ENCODE measurements at regions not wholly inside any gene's neighbourhood (a gene's known extent, or its start where the extent isn't known, plus 50 kb on each side); places are given as distances from the start of the nearest gene placed in this dataset.

DNA sequence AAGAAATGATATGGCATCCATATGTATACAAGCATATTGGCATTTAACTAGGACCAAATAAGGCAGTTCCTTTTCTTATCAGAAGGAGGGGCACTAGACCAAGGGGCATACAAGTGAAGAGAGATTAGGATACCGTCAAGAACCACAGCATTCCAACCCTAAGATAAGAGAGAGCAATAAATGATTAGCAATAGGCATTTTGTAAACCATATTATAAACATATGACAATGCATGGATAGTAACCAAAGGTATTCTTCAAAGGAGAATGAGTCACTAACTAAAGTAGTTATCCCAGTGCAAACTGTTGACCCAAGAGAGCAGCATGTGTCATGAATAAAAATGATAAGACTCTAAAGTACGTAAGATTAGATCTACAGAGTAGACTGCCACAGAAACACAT is 500.9 kb upstream of the HTR2A start:
- Histone ChIP-seq H4K20me1 (ENCODE audit: insufficient read depth, low read length) (no peaks in the 10 kb centered on the region), H3K4me2 (ENCODE audit: low read depth, low read length) (no peak overlapping the region), H3K79me2 (ENCODE audit: insufficient read depth, low read length) (no peaks in the 10 kb centered on the region), H3K27ac (ENCODE audit: extremely low read length, insufficient read depth, low read length) (no peak overlapping the region), H3K9ac (ENCODE audit: insufficient read depth, low read depth, low read length) (no peak overlapping the region), H3K9me3 (ENCODE audit: low read length) (no peaks in the 10 kb centered on the region), H3K36me3 (replicated peaks in 1 of 2; ENCODE audit: control insufficient read depth in 1 of 2, insufficient read depth in 2 of 2, low read length in 2 of 2) (no peaks in the 10 kb centered on the region), H2AFZ (ENCODE audit: low read length) (no peak overlapping the region), H3K27me3 (ENCODE audit: control insufficient read depth in 1 of 2, insufficient read depth in 2 of 2, low read length in 2 of 2) (no peaks in the 10 kb centered on the region), H3K4me1 (ENCODE audit: insufficient read depth, low read length) (no peaks in the 10 kb centered on the region), H3K4me3 (replicated peaks in 1 of 3; ENCODE audit: insufficient read depth in 1 of 3, low read depth in 2 of 3, low read length in 3 of 3) (no peak overlapping the region)
- no peak for FAIRE-seq
- ChIA-PET POLR2A (no interaction called here), CTCF (ENCODE audit: low intra/inter-chr PET ratio, low total read pairs) (no interaction called here)
- in situ Hi-C loops (cut with HindIII; ENCODE audit: extremely low pct_ligation_motif_present, low pct_unique_long_range_greater_than_20kb) = no loop called here
- intact Hi-C loops (cut with micrococcal nuclease; ENCODE audit: unreplicated experiment) = no loop called here
- WGBS (ENCODE audit: low lambda C conversion rate) = 0% methylated on average over 2 of the region's 2 CpGs
- DNase-seq (ENCODE audit: low spot score) = no peak
- no TSS peak for BruUV-seq (replicated peaks)
- ATAC-seq = no peak
- TF ChIP-seq, protein P1, sequence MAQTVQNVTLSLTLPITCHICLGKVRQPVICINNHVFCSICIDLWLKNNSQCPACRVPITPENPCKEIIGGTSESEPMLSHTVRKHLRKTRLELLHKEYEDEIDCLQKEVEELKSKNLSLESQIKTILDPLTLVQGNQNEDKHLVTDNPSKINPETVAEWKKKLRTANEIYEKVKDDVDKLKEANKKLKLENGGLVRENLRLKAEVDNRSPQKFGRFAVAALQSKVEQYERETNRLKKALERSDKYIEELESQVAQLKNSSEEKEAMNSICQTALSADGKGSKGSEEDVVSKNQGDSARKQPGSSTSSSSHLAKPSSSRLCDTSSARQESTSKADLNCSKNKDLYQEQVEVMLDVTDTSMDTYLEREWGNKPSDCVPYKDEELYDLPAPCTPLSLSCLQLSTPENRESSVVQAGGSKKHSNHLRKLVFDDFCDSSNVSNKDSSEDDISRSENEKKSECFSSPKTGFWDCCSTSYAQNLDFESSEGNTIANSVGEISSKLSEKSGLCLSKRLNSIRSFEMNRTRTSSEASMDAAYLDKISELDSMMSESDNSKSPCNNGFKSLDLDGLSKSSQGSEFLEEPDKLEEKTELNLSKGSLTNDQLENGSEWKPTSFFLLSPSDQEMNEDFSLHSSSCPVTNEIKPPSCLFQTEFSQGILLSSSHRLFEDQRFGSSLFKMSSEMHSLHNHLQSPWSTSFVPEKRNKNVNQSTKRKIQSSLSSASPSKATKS (CRISPR knock-in tag; IDR thresholded peaks at IDR 0.05) = no peak
- TF ChIP-seq SNRNP70 (IDR thresholded peaks at IDR 0.05; ENCODE audit: low read depth, low read length) = no peak
- TF ChIP-seq KLF11 (CRISPR knock-in tag; IDR thresholded peaks at IDR 0.05) = no peak
- no peak for TF ChIP-seq SP5 (CRISPR knock-in tag; IDR thresholded peaks at IDR 0.05; ENCODE audit: borderline replicate concordance, low read depth)

DNA sequence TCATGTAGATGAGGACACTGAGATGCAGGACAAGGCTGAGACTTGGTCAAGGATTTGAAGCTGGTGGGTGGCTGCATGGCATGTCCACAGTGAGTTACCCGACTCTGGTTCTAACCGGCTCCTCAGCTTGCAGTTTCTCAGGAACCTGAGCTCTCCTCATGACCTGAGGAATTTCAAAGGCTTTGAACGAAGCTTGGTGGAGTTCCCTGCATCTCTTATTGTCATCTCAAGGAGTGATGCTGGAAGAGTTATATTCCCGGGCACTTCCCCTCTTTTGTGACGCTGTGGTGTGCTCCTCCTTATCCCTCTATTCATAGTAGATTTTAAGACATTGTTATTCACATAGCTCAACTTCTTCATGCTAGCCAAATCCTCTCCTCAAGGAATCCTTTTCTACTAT is 500.1 kb upstream of the HTR2A start:
- ChIA-PET CTCF (ENCODE audit: low intra/inter-chr PET ratio, low total read pairs) (no interaction called here), POLR2A (no interaction called here)
- no peak overlapping the region for H3K4me3 ChIP-seq (replicated peaks in 1 of 3; ENCODE audit: insufficient read depth in 1 of 3, low read depth in 2 of 3, low read length in 3 of 3)
- no peak overlapping the region for H2AFZ ChIP-seq (ENCODE audit: low read length)
- BruUV-seq (replicated peaks) = no TSS peak
- no peaks in the 10 kb centered on the region for H4K20me1 ChIP-seq (ENCODE audit: insufficient read depth, low read length)
- H3K36me3 ChIP-seq (replicated peaks in 1 of 2; ENCODE audit: control insufficient read depth in 1 of 2, insufficient read depth in 2 of 2, low read length in 2 of 2) = no peaks in the 10 kb centered on the region
- DNase-seq (ENCODE audit: low spot score) (no peak), ATAC-seq (no peak), FAIRE-seq (no peak)
- TF ChIP-seq ZNF737 (CRISPR knock-in tag; IDR thresholded peaks at IDR 0.05; ENCODE audit: borderline replicate concordance) (no peak), ZBTB42 (CRISPR knock-in tag; IDR thresholded peaks at IDR 0.05) (no peak)
- no peak overlapping the region for H3K27ac ChIP-seq (ENCODE audit: extremely low read length, insufficient read depth, low read length)
- no peak overlapping the region for H3K4me2 ChIP-seq (ENCODE audit: low read depth, low read length)
- H3K27me3 ChIP-seq (ENCODE audit: control insufficient read depth in 1 of 2, insufficient read depth in 2 of 2, low read length in 2 of 2) = no peaks in the 10 kb centered on the region
- WGBS (ENCODE audit: low lambda C conversion rate) = 33% methylated on average over 5 of the region's 5 CpGs
- H3K4me1 ChIP-seq (ENCODE audit: insufficient read depth, low read length) = no peaks in the 10 kb centered on the region
- no peaks in the 10 kb centered on the region; the same call in 1 of the 2 replicates for H3K9me3 ChIP-seq (ENCODE audit: low read length)
- in situ Hi-C loops (cut with HindIII; ENCODE audit: extremely low pct_ligation_motif_present, low pct_unique_long_range_greater_than_20kb) = no loop called here
- intact Hi-C loops (cut with micrococcal nuclease; ENCODE audit: unreplicated experiment) = no loop called here
- H3K79me2 ChIP-seq (ENCODE audit: insufficient read depth, low read length) = no peaks in the 10 kb centered on the region
- H3K9ac ChIP-seq (ENCODE audit: insufficient read depth, low read depth, low read length) = no peak overlapping the region

All from HepG2 (cell line).